Large intestine (tissue), 3 donors: ENCODE measurements at regions not wholly inside any gene's neighbourhood (a gene's known extent, or its start where the extent isn't known, plus 50 kb on each side); places are given as distances from the start of the nearest gene placed in this dataset.
"Not testable (repeated sequence)": the region's sequence is repeated elsewhere in the genome, so short reads cannot be mapped to it uniquely, and the experiment has no call there.

Experiments used
- DNase-seq, 2 donors: peaks; one replicate each; pipeline versions ENCODE4 v3.0.0 to v3.0.0-alpha.2; 2013
- H3K27ac ChIP-seq: one replicate; pipeline ENCODE4 v1.5.1; 2013; ENCODE audit warnings: low read length
- H3K27me3 ChIP-seq: 2 replicates; pipeline ENCODE4 v1.6.1; 2013; ENCODE audit warnings: low read length; ENCODE audit not compliant: control insufficient read depth, insufficient read depth
- H3K36me3 ChIP-seq: 2 replicates; pipeline ENCODE4 v1.6.1; 2013; ENCODE audit warnings: low read length; ENCODE audit not compliant: control insufficient read depth, insufficient read depth
- H3K4me1 ChIP-seq: one replicate; pipeline ENCODE4 v1.6.1; 2013; ENCODE audit warnings: low read length; ENCODE audit not compliant: control insufficient read depth, insufficient read depth
- H3K4me3 ChIP-seq: one replicate; pipeline ENCODE4 v1.5.1; 2013; ENCODE audit warnings: low read length
- H3K9me3 ChIP-seq: one replicate; pipeline ENCODE4 v1.6.1; 2013; ENCODE audit warnings: mild to moderate bottlenecking, low read depth, low read length, moderate library complexity; ENCODE audit not compliant: control insufficient read depth
- WGBS: methylation state at CpG from one replicate; pipeline ENCODE4 v1.1.5; 2013; ENCODE audit warnings: low lambda C conversion rate; ENCODE audit not compliant: insufficient coverage; 5-methylcytosine and 5-hydroxymethylcytosine counted together

GRCh38 chr9:101814064-101814463 is 75.6 kb upstream of the GRIN3A start:
- H3K4me1 ChIP-seq: no peaks in the 10 kb centered on the region
- no peaks in the 10 kb centered on the region for H3K9me3 ChIP-seq
- H3K4me3 ChIP-seq: no peak overlapping the region
- H3K27ac ChIP-seq: no peak overlapping the region
- H3K27me3 ChIP-seq: no peaks in the 10 kb centered on the region
- H3K36me3 ChIP-seq: no peaks in the 10 kb centered on the region
- DNase-seq: no peak
- 29% methylated on average over 1 of the region's 1 CpG for WGBS

GRCh38 chr9:101807879-101808278 is 69.4 kb upstream of the GRIN3A start:
- not testable (repeated sequence) for H3K27me3 ChIP-seq, DNase-seq, H3K4me1 ChIP-seq, H3K27ac ChIP-seq, H3K4me3 ChIP-seq, H3K36me3 ChIP-seq, H3K9me3 ChIP-seq
- WGBS: no CpG with 5 or more reads among the region's 4 CpGs

GRCh38 chr9:101796044-101796443 is 57.6 kb upstream of the GRIN3A start:
- Histone ChIP-seq H3K27ac (no peak overlapping the region), H3K4me3 (no peak overlapping the region), H3K9me3 (no peaks in the 10 kb centered on the region), H3K4me1 (no peaks in the 10 kb centered on the region), H3K36me3 (no peaks in the 10 kb centered on the region), H3K27me3 (no peaks in the 10 kb centered on the region)
- 67% methylated on average over 1 of the region's 5 CpGs for WGBS
- DNase-seq: no peak

GRCh38 chr9:101795147-101795546 is 56.7 kb upstream of the GRIN3A start:
- WGBS: no CpG with 5 or more reads among the region's 2 CpGs
- Histone ChIP-seq H3K4me1 (no peaks in the 10 kb centered on the region), H3K27me3 (no peaks in the 10 kb centered on the region), H3K27ac (no peak overlapping the region), H3K9me3 (no peaks in the 10 kb centered on the region), H3K36me3 (no peaks in the 10 kb centered on the region), H3K4me3 (no peak overlapping the region)
- DNase-seq: no peak

DNA sequence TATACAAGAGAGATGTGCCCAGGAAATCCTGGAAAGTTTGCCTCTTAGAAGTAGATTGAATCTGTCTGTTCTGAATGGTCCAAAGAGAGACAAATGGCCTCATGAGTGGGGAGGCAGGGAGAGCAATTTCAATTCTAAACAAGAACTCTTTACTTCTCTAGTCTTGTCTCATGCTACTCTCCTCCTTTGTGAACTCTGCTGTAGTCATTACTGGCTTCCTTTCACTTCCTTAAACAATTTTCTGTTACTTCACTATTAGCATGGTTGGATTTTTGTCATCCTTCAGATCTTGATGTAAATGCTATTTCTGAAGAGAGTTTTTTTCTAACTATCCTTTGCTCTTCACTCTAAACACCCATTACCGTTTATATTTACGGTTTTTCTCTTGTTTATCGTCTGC is 54.0 kb upstream of the GRIN3A start:
- WGBS: no CpG with 5 or more reads among the region's 3 CpGs
- Histone ChIP-seq H3K27ac (no peak overlapping the region), H3K4me3 (no peak overlapping the region), H3K4me1 (no peaks in the 10 kb centered on the region), H3K27me3 (no peaks in the 10 kb centered on the region), H3K9me3 (no peaks in the 10 kb centered on the region), H3K36me3 (no peaks in the 10 kb centered on the region)
- no peak for DNase-seq

DNA sequence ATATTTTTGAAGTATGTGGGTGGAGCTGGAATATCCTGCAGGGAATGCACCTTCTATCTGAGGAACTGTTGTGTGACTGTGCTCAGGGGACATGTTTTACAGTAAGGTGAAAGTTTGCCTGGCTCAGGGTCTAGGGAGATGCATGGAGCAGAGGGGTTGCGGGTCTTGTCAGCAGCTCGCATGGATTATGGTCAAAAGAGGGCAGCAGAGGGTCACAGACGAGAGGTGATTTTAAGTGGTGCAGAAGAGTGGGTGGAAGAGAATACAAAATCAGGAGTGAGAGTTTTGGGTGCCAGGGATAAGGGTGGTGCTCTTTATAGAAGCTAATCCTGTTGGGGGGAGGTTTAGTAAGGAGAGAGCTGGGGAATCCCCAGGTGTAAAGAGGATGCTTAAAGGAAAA is 53.5 kb upstream of the GRIN3A start:
- no peaks in the 10 kb centered on the region for H3K4me1 ChIP-seq
- no peak overlapping the region for H3K4me3 ChIP-seq
- WGBS: 0% methylated on average over 1 of the region's 3 CpGs
- peak; percentile 39 to 46 for DNase-seq
- H3K27ac ChIP-seq: no peak overlapping the region
- H3K27me3 ChIP-seq: no peaks in the 10 kb centered on the region
- H3K9me3 ChIP-seq: no peaks in the 10 kb centered on the region
- H3K36me3 ChIP-seq: no peaks in the 10 kb centered on the region

- Histone ChIP-seq H3K27ac (no peak overlapping the region), H3K27me3 (no peaks in the 10 kb centered on the region), H3K4me3 (no peak overlapping the region), H3K4me1 (no peaks in the 10 kb centered on the region), H3K36me3 (no peaks in the 10 kb centered on the region), H3K9me3 (no peaks in the 10 kb centered on the region)
- 18% methylated on average over 2 of the region's 6 CpGs for WGBS
- peak; percentile 11 for DNase-seq
These were observed 53.1 kb upstream of the GRIN3A start for GRCh38 chr9:101791533-101791932.
